Body of pancreas (tissue), 4 donors: ENCODE measurements at regions not wholly inside any gene's neighbourhood (a gene's known extent, or its start where the extent isn't known, plus 50 kb on each side); places are given as distances from the start of the nearest gene placed in this dataset.

ENCODE experiments used
- ATAC-seq: fragments of 150-250 bp; one replicate; pipeline ENCODE4 v1.9.1; 2016
- DNase-seq, 4 donors: peaks; one replicate each; pipeline ENCODE4 v3.0.0-alpha.2; 2019
- H3K27ac ChIP-seq, 4 donors: fragments of 200-600 bp; sonication (generic); 1 replicate in 3 of 4; 2 replicates in 1 of 4; pipeline versions ENCODE4 v1.5.1 to v1.6.1; 2016 to 2019; ENCODE audit warnings: mild to moderate bottlenecking in 1 of 4, mixed read lengths in 1 of 4, moderate library complexity in 1 of 4
- H3K27me3 ChIP-seq, 2 donors: fragments of 200-600 bp; sonication (generic); one replicate each; pipeline ENCODE4 v1.6.0; 2016; ENCODE audit warnings: mild to moderate bottlenecking in 1 of 2
- H3K36me3 ChIP-seq, 2 donors: fragments of 200-600 bp; sonication (generic); replicated peaks in 1 of 2; 2 replicates each; pipeline ENCODE4 v1.5.1; 2016; ENCODE audit warnings: low read depth in 2 of 2; ENCODE audit not compliant: insufficient read depth in 1 of 2
- H3K4me1 ChIP-seq: fragments of 200-600 bp; sonication (generic); one replicate; pipeline ENCODE4 v1.6.0; 2016
- H3K4me3 ChIP-seq, 2 donors: fragments of 200-600 bp; sonication (generic); 1 replicate in 1 of 2; 2 replicates in 1 of 2; pipeline ENCODE4 v1.5.1; 2016 to 2019
- H3K9me3 ChIP-seq, 3 donors: fragments of 200-600 bp; sonication (generic); 1 replicate in 2 of 3; 2 replicates in 1 of 3; pipeline ENCODE4 v1.5.1; 2016
- CTCF ChIP-seq, 7 experiments: fragments of 450-650 bp in 4 of 7; fragments of 200-600 bp in 3 of 7; sonication (generic) in 3 of 7; IDR thresholded peaks; one replicate each; pipeline ENCODE4 v1.5.1; 2016 to 2019; ENCODE audit warnings: antibody characterized with exemption in 7 of 7
- POLR2A ChIP-seq, 3 donors: fragments of 450-650 bp; IDR thresholded peaks; one replicate each; pipeline ENCODE4 v1.6.1; 2016; ENCODE audit warnings: antibody characterized with exemption in 3 of 3, mild to moderate bottlenecking in 2 of 3
- whole genome bisulfite sequencing, 2 donors: methylation state at CpG; one replicate each; pipeline ENCODE4 v1.1.5; 2017; 5-methylcytosine and 5-hydroxymethylcytosine counted together
- intact Hi-C: fragments of 100-400 bp; cut with DNase I; formaldehyde crosslinking; loops from one replicate; pipeline ENCODE4 v1.15.1; 2023

GRCh38 chr3:8183627-8184026 is 318.0 kb upstream of the LMCD1 start:
- TF ChIP-seq POLR2A (IDR thresholded peaks at IDR 0.05) (no peak), CTCF (IDR thresholded peaks at IDR 0.05) (no peak)
- intact Hi-C loops = no loop called here
- peaks cover 11% of the 10 kb centered on the region for H3K4me1 ChIP-seq
- no peak overlapping the region for H3K4me3 ChIP-seq
- H3K27me3 ChIP-seq = no peaks in the 10 kb centered on the region
- H3K9me3 ChIP-seq = no peaks in the 10 kb centered on the region
- no peaks in the 10 kb centered on the region for H3K36me3 ChIP-seq
- ATAC-seq (no peak), DNase-seq (peak in 1 of 4 donors; percentile 6)
- no peak overlapping the region for H3K27ac ChIP-seq
- WGBS, 2 donors = 58 to 64% methylated on average over 3 of the region's 3 CpGs

- Histone ChIP-seq H3K4me3 (no peak overlapping the region), H3K9me3 (no peaks in the 10 kb centered on the region), H3K4me1 (peaks cover 11% of the 10 kb centered on the region), H3K27ac (no peak overlapping the region), H3K27me3 (no peaks in the 10 kb centered on the region), H3K36me3 (no peaks in the 10 kb centered on the region)
- DNase-seq (no peak), ATAC-seq (no peak)
- no peak for TF ChIP-seq POLR2A (IDR thresholded peaks at IDR 0.05)
- no peak for TF ChIP-seq CTCF (IDR thresholded peaks at IDR 0.05)
- WGBS, 2 donors = 84 to 93% methylated on average over 3 of the region's 3 CpGs
- intact Hi-C loops = no loop called here
These were observed 315.4 kb upstream of the LMCD1 start for GRCh38 chr3:8186213-8186612.

DNA sequence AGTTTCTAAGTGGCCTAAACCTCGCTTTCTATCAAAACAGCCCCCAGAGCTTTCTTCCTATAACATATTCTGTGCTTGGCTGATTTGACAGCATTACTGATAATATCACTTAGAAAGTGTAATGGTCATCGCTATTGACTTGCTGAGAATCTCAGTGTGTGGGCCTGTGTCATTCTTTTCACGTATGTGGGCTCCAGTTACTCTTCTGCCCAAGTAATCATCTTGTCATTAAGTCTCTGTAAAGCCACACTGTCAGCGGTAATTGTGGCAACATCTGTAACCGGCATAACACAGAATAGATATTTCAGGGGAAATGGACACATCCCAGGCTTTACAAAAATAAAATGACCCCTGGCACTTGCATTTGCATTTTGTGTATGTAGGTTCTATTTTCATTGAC is 313.6 kb upstream of the LMCD1 start:
- DNase-seq = no peak
- Histone ChIP-seq H3K36me3 (no peaks in the 10 kb centered on the region), H3K4me3 (no peak overlapping the region), H3K27ac (no peak overlapping the region), H3K4me1 (peaks cover 9% of the 10 kb centered on the region), H3K27me3 (no peaks in the 10 kb centered on the region), H3K9me3 (no peaks in the 10 kb centered on the region)
- WGBS, 2 donors = 93 to 96% methylated on average over 5 of the region's 5 CpGs
- ATAC-seq = no peak
- TF ChIP-seq CTCF (IDR thresholded peaks at IDR 0.05) = no peak
- no peak for TF ChIP-seq POLR2A (IDR thresholded peaks at IDR 0.05)
- intact Hi-C loops = no loop called here

DNA sequence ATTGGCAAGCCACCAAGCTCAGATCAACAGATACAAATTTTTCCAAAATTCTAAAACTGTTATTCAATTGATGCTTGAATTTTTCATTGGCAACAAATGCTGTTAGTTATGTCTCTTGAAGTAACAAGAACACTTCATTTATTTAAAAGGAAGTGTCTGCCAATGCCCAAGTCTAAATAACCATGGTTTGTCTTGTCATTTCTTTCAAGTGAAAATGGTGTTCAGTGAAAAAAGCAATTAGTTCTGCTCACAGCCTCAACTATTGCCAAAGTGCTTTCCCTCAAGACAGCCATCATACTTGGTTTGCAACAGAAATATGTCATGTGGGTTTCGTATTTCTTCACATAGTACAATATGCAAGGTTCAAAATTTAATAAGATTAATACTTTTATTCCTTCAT is 312.6 kb upstream of the LMCD1 start:
- Histone ChIP-seq H3K9me3 (no peaks in the 10 kb centered on the region), H3K27ac (no peak overlapping the region), H3K36me3 (no peaks in the 10 kb centered on the region), H3K4me1 (no peaks in the 10 kb centered on the region), H3K4me3 (no peak overlapping the region), H3K27me3 (no peaks in the 10 kb centered on the region)
- WGBS, 2 donors = 80 to 91% methylated on average over 1 of the region's 1 CpG
- intact Hi-C loops = no loop called here
- TF ChIP-seq CTCF (IDR thresholded peaks at IDR 0.05) (no peak), POLR2A (IDR thresholded peaks at IDR 0.05) (no peak)
- ATAC-seq (no peak), DNase-seq (no peak)

- no peak overlapping the region for H3K4me3 ChIP-seq
- 83 to 87% methylated on average over 1 of the region's 1 CpG for WGBS, 2 donors
- intact Hi-C loops = no loop called here
- no peaks in the 10 kb centered on the region for H3K36me3 ChIP-seq
- no peak for DNase-seq
- H3K27ac ChIP-seq = no peak overlapping the region
- no peaks in the 10 kb centered on the region for H3K27me3 ChIP-seq
- no peaks in the 10 kb centered on the region for H3K4me1 ChIP-seq
- no peaks in the 10 kb centered on the region for H3K9me3 ChIP-seq
- no peak for ATAC-seq
- TF ChIP-seq CTCF (IDR thresholded peaks at IDR 0.05) (no peak), POLR2A (IDR thresholded peaks at IDR 0.05) (no peak)
These were observed 310.2 kb upstream of the LMCD1 start for GRCh38 chr3:8191406-8191805.
